SU-DHL-6 (cell line): ENCODE measurements at regions not wholly inside any gene's neighbourhood (a gene's known extent, or its start where the extent isn't known, plus 50 kb on each side); places are given as distances from the start of the nearest gene placed in this dataset.

Experiments used
- H2AFZ ChIP-seq: fragments of 200-600 bp; sonication (generic); 2 replicates; pipeline ENCODE4 v1.6.1; 2014; ENCODE audit warnings: low read depth, mild to moderate bottlenecking, moderate library complexity, mixed read lengths, antibody characterized with exemption, low read length; ENCODE audit not compliant: severe bottlenecking
- H3F3A ChIP-seq: fragments of 200-600 bp; shearing (Covaris generic); 2 replicates; pipeline ENCODE4 v1.6.0; 2016; ENCODE audit warnings: antibody characterized with exemption, mild to moderate bottlenecking; ENCODE audit not compliant: insufficient read depth
- H3K27ac ChIP-seq: fragments of 200-600 bp; sonication (generic); 2 replicates; pipeline ENCODE4 v1.5.1; 2016; ENCODE audit warnings: low read depth, mild to moderate bottlenecking, low read length, moderate library complexity, mixed read lengths
- H3K27me3 ChIP-seq: fragments of 200-600 bp; sonication (generic), shearing (Covaris generic); 2 replicates; pipeline ENCODE4 v1.6.0; 2014; ENCODE audit warnings: mild to moderate bottlenecking, low read length
- H3K36me3 ChIP-seq: fragments of 200-600 bp; sonication (generic); 2 replicates; pipeline ENCODE4 v1.6.1; 2014; ENCODE audit warnings: mild to moderate bottlenecking, low read length, mixed read lengths
- H3K4me2 ChIP-seq: fragments of 300-600, 200-600 bp; shearing (Covaris generic), sonication (generic); 2 replicates; pipeline ENCODE4 v1.6.0; 2014; ENCODE audit warnings: low read length, low read depth, mild to moderate bottlenecking; ENCODE audit not compliant: poor library complexity, severe bottlenecking
- H3K4me3 ChIP-seq: fragments of 200-600 bp; sonication (generic); 2 replicates; pipeline ENCODE4 v1.5.1; 2014; ENCODE audit warnings: antibody characterized with exemption, low read length, mild to moderate bottlenecking, mixed read lengths; ENCODE audit not compliant: insufficient read depth, poor library complexity, severe bottlenecking
- H3K79me2 ChIP-seq: fragments of 200-600 bp; sonication (generic); 2 replicates; pipeline ENCODE4 v1.6.1; 2014; ENCODE audit warnings: mild to moderate bottlenecking, low read length, moderate library complexity; ENCODE audit not compliant: insufficient read depth
- H3K9ac ChIP-seq: fragments of 200-600 bp; sonication (generic); 2 replicates; pipeline ENCODE4 v1.7.0; 2014; ENCODE audit warnings: mild to moderate bottlenecking, low read length
- H3K9me2 ChIP-seq: fragments of 200-600 bp; sonication (generic); replicated peaks from 2 replicates; pipeline ENCODE4 v1.6.1; 2014; ENCODE audit warnings: low read length; ENCODE audit not compliant: insufficient read depth
- H3K9me3 ChIP-seq: fragments of 200-600 bp; sonication (generic); 2 replicates; pipeline ENCODE4 v1.6.1; 2014; ENCODE audit warnings: low read length, mixed read lengths; ENCODE audit not compliant: insufficient read depth
- H4K20me1 ChIP-seq: fragments of 200-600 bp; sonication (generic); 2 replicates; pipeline ENCODE4 v1.6.1; 2014; ENCODE audit warnings: low read depth, mild to moderate bottlenecking, antibody characterized with exemption, low read length, moderate library complexity, mixed read lengths
- EZH2phosphoT487 ChIP-seq: fragments of 200-600 bp; sonication (generic), shearing (Covaris generic); conservative IDR thresholded peaks from 2 replicates; pipeline ENCODE4 v1.6.1; 2018; ENCODE audit warnings: mild to moderate bottlenecking, antibody characterized with exemption, low read length, moderate library complexity, mixed read lengths
- TF ChIP-seq, protein P1 (sequence below): fragments of 200-600 bp; sonication (generic); IDR thresholded peaks from one replicate; pipeline ENCODE4 v1.5.1; 2017; ENCODE audit warnings: antibody characterized with exemption, mild to moderate bottlenecking, low read length, moderate library complexity; ENCODE audit not compliant: insufficient read depth, poor library complexity, severe bottlenecking

DNA sequence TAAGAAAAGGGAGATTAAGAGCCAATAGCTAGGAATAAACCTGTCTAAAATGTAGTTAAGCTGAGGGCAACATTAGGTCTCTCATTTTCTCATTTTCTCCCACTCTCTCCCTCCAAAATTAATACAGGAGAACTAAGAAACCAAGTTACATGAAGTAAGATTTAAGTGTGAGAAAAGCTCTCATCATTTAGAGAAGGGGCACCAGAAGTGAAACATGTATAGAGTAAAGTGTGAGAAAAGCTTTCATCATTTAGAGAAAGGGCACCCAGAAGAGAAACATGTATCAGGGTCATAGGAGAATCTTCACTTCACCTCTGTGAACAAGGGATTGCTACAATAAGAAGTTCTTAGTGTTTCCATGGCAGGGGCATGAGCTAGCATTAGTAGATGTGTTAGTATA lies 132.4 kb upstream of the CNTN1 start:
- H3K4me2 ChIP-seq: no peak overlapping the region

DNA sequence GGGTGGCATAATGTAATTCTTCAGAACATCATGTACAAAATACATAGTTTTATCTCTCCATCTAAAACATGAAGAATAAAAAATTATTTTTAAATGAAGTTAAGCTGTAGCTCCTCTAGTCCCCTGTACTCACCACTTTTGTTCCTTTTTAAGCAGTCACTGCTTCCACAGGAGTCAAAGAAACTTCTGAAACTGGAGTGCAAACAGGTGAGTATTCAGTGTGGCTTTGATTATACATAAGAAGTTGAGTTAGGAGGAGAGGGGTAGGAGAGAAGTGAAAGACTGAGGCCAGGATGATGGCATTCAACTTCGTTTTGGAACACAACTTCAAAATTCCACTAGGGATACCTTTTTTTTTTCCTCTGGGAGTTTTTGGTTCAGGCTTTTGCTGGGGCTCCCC lies 131.4 kb upstream of the CNTN1 start:
- Histone ChIP-seq H3K9ac (no peak overlapping the region), H3K27ac (no peak overlapping the region), H3K27me3 (no peaks in the 10 kb centered on the region), H3K4me2 (no peak overlapping the region), H3K4me3 (no peak overlapping the region), H3K9me2 (no peaks in the 10 kb centered on the region), H3F3A (no peaks in the 10 kb centered on the region), H3K36me3 (no peaks in the 10 kb centered on the region), H4K20me1 (no peaks in the 10 kb centered on the region), H2AFZ (no peak overlapping the region), H3K79me2 (no peaks in the 10 kb centered on the region), H3K9me3 (no peaks in the 10 kb centered on the region)
- TF ChIP-seq EZH2phosphoT487: no peak
- TF ChIP-seq, protein P1, sequence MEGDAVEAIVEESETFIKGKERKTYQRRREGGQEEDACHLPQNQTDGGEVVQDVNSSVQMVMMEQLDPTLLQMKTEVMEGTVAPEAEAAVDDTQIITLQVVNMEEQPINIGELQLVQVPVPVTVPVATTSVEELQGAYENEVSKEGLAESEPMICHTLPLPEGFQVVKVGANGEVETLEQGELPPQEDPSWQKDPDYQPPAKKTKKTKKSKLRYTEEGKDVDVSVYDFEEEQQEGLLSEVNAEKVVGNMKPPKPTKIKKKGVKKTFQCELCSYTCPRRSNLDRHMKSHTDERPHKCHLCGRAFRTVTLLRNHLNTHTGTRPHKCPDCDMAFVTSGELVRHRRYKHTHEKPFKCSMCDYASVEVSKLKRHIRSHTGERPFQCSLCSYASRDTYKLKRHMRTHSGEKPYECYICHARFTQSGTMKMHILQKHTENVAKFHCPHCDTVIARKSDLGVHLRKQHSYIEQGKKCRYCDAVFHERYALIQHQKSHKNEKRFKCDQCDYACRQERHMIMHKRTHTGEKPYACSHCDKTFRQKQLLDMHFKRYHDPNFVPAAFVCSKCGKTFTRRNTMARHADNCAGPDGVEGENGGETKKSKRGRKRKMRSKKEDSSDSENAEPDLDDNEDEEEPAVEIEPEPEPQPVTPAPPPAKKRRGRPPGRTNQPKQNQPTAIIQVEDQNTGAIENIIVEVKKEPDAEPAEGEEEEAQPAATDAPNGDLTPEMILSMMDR: no peak

More for the DNA sequence above, 132.4 kb upstream of the CNTN1 start:
- Histone ChIP-seq H3K27me3 (no peaks in the 10 kb centered on the region), H4K20me1 (no peaks in the 10 kb centered on the region), H3K27ac (no peak overlapping the region), H3K9me3 (no peaks in the 10 kb centered on the region), H3F3A (no peaks in the 10 kb centered on the region), H3K4me3 (no peak overlapping the region), H3K9ac (no peak overlapping the region), H3K9me2 (no peaks in the 10 kb centered on the region), H3K36me3 (no peaks in the 10 kb centered on the region), H3K79me2 (no peaks in the 10 kb centered on the region), H2AFZ (no peak overlapping the region)
- no peak for TF ChIP-seq EZH2phosphoT487

DNA sequence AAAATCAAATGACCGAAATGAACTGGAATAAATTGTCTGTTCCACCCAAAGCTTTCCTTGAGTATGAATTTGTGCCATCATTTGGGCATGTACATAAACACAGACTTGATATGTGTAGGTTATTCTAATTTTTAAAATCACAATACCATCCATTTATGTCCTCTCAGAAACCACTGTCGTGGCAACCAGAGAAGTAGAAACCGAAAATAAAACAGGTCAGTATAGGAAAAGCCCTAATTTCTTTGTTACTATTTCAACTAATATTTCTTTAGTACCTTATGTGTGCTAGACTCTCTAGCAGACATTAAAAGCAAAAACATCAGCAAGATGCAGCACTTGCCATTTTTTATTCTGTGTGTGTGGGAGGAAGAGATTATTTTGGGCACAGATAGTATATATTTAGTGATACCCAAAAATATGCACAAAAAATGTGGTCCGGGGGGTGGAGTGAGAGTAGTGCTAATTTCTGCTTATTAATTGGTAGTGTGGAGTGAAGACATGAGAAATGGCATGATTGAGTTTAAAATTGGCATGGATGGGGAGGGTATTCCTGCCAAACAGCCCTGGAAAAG lies 130.8 kb upstream of the CNTN1 start:
- Histone ChIP-seq H3K36me3 (no peaks in the 10 kb centered on the region), H3F3A (no peaks in the 10 kb centered on the region), H3K4me2 (no peak overlapping the region), H4K20me1 (no peaks in the 10 kb centered on the region), H3K9me2 (no peaks in the 10 kb centered on the region), H3K4me3 (no peak overlapping the region), H3K27me3 (no peaks in the 10 kb centered on the region), H3K9me3 (no peaks in the 10 kb centered on the region), H3K9ac (no peak overlapping the region), H2AFZ (no peak overlapping the region), H3K27ac (no peak overlapping the region), H3K79me2 (no peaks in the 10 kb centered on the region)
- TF ChIP-seq, protein P1: no peak
- TF ChIP-seq EZH2phosphoT487: no peak

DNA sequence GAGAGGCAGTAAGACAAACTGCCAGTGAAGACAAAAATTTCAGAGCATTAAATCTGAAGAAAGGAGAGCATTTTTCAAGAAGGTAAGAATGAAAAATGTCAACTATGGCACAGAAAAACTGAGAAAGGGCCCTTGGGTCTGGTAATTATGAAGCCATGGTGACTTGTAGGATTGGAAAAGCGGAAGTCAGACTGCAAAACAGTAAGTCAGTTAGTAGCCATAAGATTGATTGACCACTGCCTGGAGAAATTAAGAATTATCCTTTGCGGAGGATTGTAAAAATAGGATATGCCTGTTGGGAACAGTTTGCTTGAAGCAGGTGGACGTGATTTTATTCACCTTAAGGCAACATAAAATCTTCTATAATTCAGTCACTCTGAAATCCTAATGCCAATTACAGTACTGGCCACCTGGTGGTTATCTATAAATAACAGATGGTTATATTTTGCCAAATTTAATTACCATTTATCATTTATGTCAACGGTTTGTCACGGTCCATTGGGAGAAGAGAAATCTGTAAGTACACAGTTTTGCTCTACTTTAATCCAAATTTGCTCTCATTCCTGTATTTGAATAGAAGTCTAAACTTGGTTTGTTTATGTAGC lies 127.1 kb upstream of the CNTN1 start:
- Histone ChIP-seq H4K20me1 (no peaks in the 10 kb centered on the region), H3F3A (no peaks in the 10 kb centered on the region), H3K9me3 (no peaks in the 10 kb centered on the region), H3K9ac (no peak overlapping the region), H2AFZ (no peak overlapping the region), H3K27me3 (no peaks in the 10 kb centered on the region), H3K4me2 (no peak overlapping the region), H3K27ac (no peak overlapping the region), H3K79me2 (no peaks in the 10 kb centered on the region), H3K9me2 (no peaks in the 10 kb centered on the region), H3K36me3 (no peaks in the 10 kb centered on the region), H3K4me3 (no peak overlapping the region)
- TF ChIP-seq, protein P1: no peak
- TF ChIP-seq EZH2phosphoT487: no peak
